ENCODE measurements at regions not wholly inside any gene's neighbourhood (a gene's known extent, or its start where the extent isn't known, plus 50 kb on each side); places are given as distances from the start of the nearest gene placed in this dataset.

GRCh38 chr5:27797220-27797619 is 758.8 kb upstream of the CDH9 start:
- no peak for DNase-seq (ENCODE audit: low read depth)
- TF ChIP-seq CTCF (IDR thresholded peaks at IDR 0.05; ENCODE audit: control insufficient read depth, insufficient read depth, low read depth, low read length, missing control alignments): no peak
- no peak overlapping the region for H3K4me3 ChIP-seq (ENCODE audit: control insufficient read depth, low read depth, low read length)

GRCh38 chr5:27788184-27788583 is 749.8 kb upstream of the CDH9 start:
- no peak for TF ChIP-seq CTCF (IDR thresholded peaks at IDR 0.05; ENCODE audit: control insufficient read depth, insufficient read depth, low read depth, low read length, missing control alignments)
- no peak for DNase-seq (ENCODE audit: low read depth)
- no peak overlapping the region for H3K4me3 ChIP-seq (ENCODE audit: control insufficient read depth, low read depth, low read length)

- no peak for TF ChIP-seq CTCF (IDR thresholded peaks at IDR 0.05; ENCODE audit: control insufficient read depth, insufficient read depth, low read depth, low read length, missing control alignments)
- H3K4me3 ChIP-seq (ENCODE audit: control insufficient read depth, low read depth, low read length): no peak overlapping the region
Observed at GRCh38 chr5:27784317-27784716, 745.9 kb upstream of the CDH9 start.

GRCh38 chr5:27778121-27778520 is 739.7 kb upstream of the CDH9 start:
- H3K4me3 ChIP-seq (ENCODE audit: control insufficient read depth, low read depth, low read length): no peak overlapping the region
- DNase-seq (ENCODE audit: low read depth): no peak
- TF ChIP-seq CTCF (IDR thresholded peaks at IDR 0.05; ENCODE audit: control insufficient read depth, insufficient read depth, low read depth, low read length, missing control alignments): no peak

More at GRCh38 chr5:27784317-27784716, 745.9 kb upstream of the CDH9 start:
- DNase-seq (ENCODE audit: low read depth): no peak

GRCh38 chr5:27773636-27774035 is 735.2 kb upstream of the CDH9 start:
- H3K4me3 ChIP-seq (ENCODE audit: control insufficient read depth, low read depth, low read length): no peak overlapping the region
- TF ChIP-seq CTCF (IDR thresholded peaks at IDR 0.05; ENCODE audit: control insufficient read depth, insufficient read depth, low read depth, low read length, missing control alignments): no peak
- DNase-seq (ENCODE audit: low read depth): no peak

GRCh38 chr5:27773166-27773565 is 734.8 kb upstream of the CDH9 start:
- no peak overlapping the region for H3K4me3 ChIP-seq (ENCODE audit: control insufficient read depth, low read depth, low read length)
- TF ChIP-seq CTCF (IDR thresholded peaks at IDR 0.05; ENCODE audit: control insufficient read depth, insufficient read depth, low read depth, low read length, missing control alignments): no peak
- DNase-seq (ENCODE audit: low read depth): no peak

Data from AG09309 (cell line).